IMR-90 (cell line): ENCODE measurements at regions not wholly inside any gene's neighbourhood (a gene's known extent, or its start where the extent isn't known, plus 50 kb on each side); places are given as distances from the start of the nearest gene placed in this dataset.

Source experiments
- ATAC-seq: fragments of 200-7000 bp; cut with Tn5 transposase; 2 replicates; pipeline ENCODE4 v1.9.1; 2020; ENCODE audit warnings: low read depth, mild to moderate bottlenecking, moderate library complexity
- BruUV-seq: library from RNA; stranded (reverse); fragments of 400-500 nt; replicated peaks from 2 replicates; lab custom pipeline; 2021; lab: Mats Ljungman, UMichigan
- CTCF ChIA-PET: fragments of 300-600 bp; formaldehyde crosslinking; extraction: SDS; loops from one replicate; lab custom pipeline; 2021; ENCODE audit warnings: antibody characterized with exemption; lab: Yijun Ruan, JAX
- POLR2A ChIA-PET: fragments of 300-600 bp; sonication (Branson Sonifier 250); formaldehyde crosslinking; loops from one replicate; lab custom pipeline; 2022; ENCODE audit warnings: antibody characterized with exemption; ENCODE audit not compliant: unreplicated experiment; lab: Charles Lee
- DNase-seq: peaks from one replicate; pipeline ENCODE4 v3.0.0; 2013
- H2AFZ ChIP-seq: replicated peaks from 2 replicates; pipeline ENCODE3; 2013; ENCODE audit warnings: low read length, mild to moderate bottlenecking; ENCODE audit not compliant: poor library complexity
- H2AK5ac ChIP-seq: 2 replicates; pipeline ENCODE4 v1.6.1; 2013; ENCODE audit warnings: low read depth, low read length, inconsistent platforms
- H2AK9ac ChIP-seq: replicated peaks from 2 replicates; pipeline ENCODE3; 2013; ENCODE audit warnings: mild to moderate bottlenecking, low read depth, low read length, moderate library complexity; ENCODE audit not compliant: poor library complexity
- H2BK120ac ChIP-seq: 2 replicates; pipeline ENCODE4 v1.6.1; 2013; ENCODE audit warnings: low read depth, low read length, inconsistent platforms
- H2BK15ac ChIP-seq: 3 replicates; pipeline ENCODE4 v1.6.1; 2013; ENCODE audit warnings: low read depth, low read length, inconsistent platforms
- H2BK20ac ChIP-seq: 2 replicates; pipeline ENCODE4 v1.6.1; 2013; ENCODE audit warnings: low read depth, mild to moderate bottlenecking, inconsistent platforms, low read length, moderate library complexity
- H2BK5ac ChIP-seq: 2 replicates; pipeline ENCODE4 v1.6.1; 2013; ENCODE audit warnings: mild to moderate bottlenecking, low read depth, low read length, inconsistent platforms; ENCODE audit not compliant: poor library complexity, severe bottlenecking
- H3K14ac ChIP-seq: replicated peaks from 2 replicates; pipeline ENCODE4 v1.6.1; 2013; ENCODE audit warnings: low read depth, low read length, inconsistent platforms
- H3K18ac ChIP-seq: 2 replicates; pipeline ENCODE4 v1.6.1; 2013; ENCODE audit warnings: low read depth, low read length, control low read depth
- H3K23ac ChIP-seq: 2 replicates; pipeline ENCODE4 v1.6.1; 2013; ENCODE audit warnings: low read depth, low read length, inconsistent platforms
- H3K27ac ChIP-seq: 2 replicates; pipeline ENCODE4 v1.5.1; 2013; ENCODE audit warnings: mild to moderate bottlenecking, control low read depth, low read length; ENCODE audit not compliant: insufficient read depth
- H3K27me3 ChIP-seq: 2 replicates; pipeline ENCODE4 v1.6.1; 2013; ENCODE audit warnings: low read length; ENCODE audit not compliant: control insufficient read depth, insufficient read depth
- H3K36me3 ChIP-seq: 2 replicates; pipeline ENCODE4 v1.6.1; 2013; ENCODE audit warnings: low read length, mixed read lengths; ENCODE audit not compliant: control insufficient read depth, insufficient read depth
- H3K4ac ChIP-seq: 2 replicates; pipeline ENCODE4 v1.6.1; 2013; ENCODE audit warnings: low read depth, low read length, inconsistent platforms
- H3K4me1 ChIP-seq: 2 replicates; pipeline ENCODE4 v1.6.1; 2013; ENCODE audit warnings: low read length, mixed read lengths; ENCODE audit not compliant: control insufficient read depth, insufficient read depth
- H3K4me2 ChIP-seq: 2 replicates; pipeline ENCODE4 v1.6.1; 2013; ENCODE audit warnings: low read depth, mild to moderate bottlenecking, control low read depth, low read length, moderate library complexity
- H3K4me3 ChIP-seq: 2 replicates; pipeline ENCODE4 v1.5.1; 2013; ENCODE audit warnings: low read depth, mild to moderate bottlenecking, control low read depth, low read length, moderate library complexity; ENCODE audit not compliant: insufficient read depth
- H3K56ac ChIP-seq: 2 replicates; pipeline ENCODE4 v1.6.1; 2013; ENCODE audit warnings: low read length, inconsistent platforms; ENCODE audit not compliant: insufficient read depth; ENCODE audit errors: extremely low read depth
- H3K79me1 ChIP-seq, 2 experiments: 2 replicates each; pipeline ENCODE4 v1.6.1; 2013; ENCODE audit warnings: low read length in 2 of 2, inconsistent platforms in 1 of 2, low read depth in 1 of 2
- H3K9ac ChIP-seq: 2 replicates; pipeline ENCODE4 v1.6.1; 2013; ENCODE audit warnings: low read depth, low read length, control low read depth
- H3K9me1 ChIP-seq: 2 replicates; pipeline ENCODE4 v1.6.1; 2013; ENCODE audit warnings: low read length, inconsistent platforms; ENCODE audit not compliant: insufficient read depth
- H3K9me3 ChIP-seq: 2 replicates; pipeline ENCODE4 v1.6.1; 2013; ENCODE audit warnings: low read length; ENCODE audit not compliant: control insufficient read depth, insufficient read depth
- H4K20me1 ChIP-seq: 2 replicates; pipeline ENCODE4 v1.6.1; 2013; ENCODE audit warnings: low read length, inconsistent platforms; ENCODE audit not compliant: insufficient read depth
- H4K5ac ChIP-seq: 2 replicates; pipeline ENCODE4 v1.6.1; 2013; ENCODE audit warnings: mild to moderate bottlenecking, low read depth, low read length, control low read depth
- H4K8ac ChIP-seq, 2 experiments: 2 replicates each; pipeline ENCODE4 v1.6.1; 2013; ENCODE audit warnings: low read depth in 2 of 2, low read length in 2 of 2, control low read depth in 1 of 2, inconsistent platforms in 1 of 2
- H4K91ac ChIP-seq: 2 replicates; pipeline ENCODE4 v1.6.1; 2013; ENCODE audit warnings: low read depth, low read length, inconsistent platforms; ENCODE audit not compliant: insufficient read depth
- CHD1 ChIP-seq: IDR thresholded peaks from 2 replicates; pipeline ENCODE4 v1.6.1; 2012; ENCODE audit warnings: low read depth, low read length, improper control_type of control experiment
- POLR2A ChIP-seq: IDR thresholded peaks from 2 replicates; pipeline ENCODE4 v1.6.1; 2012; ENCODE audit warnings: mild to moderate bottlenecking, low read depth, low read length
- RCOR1 ChIP-seq: IDR thresholded peaks from 2 replicates; pipeline ENCODE4 v1.6.1; 2012; ENCODE audit warnings: mild to moderate bottlenecking, low read length, improper control_type of control experiment; ENCODE audit not compliant: insufficient replicate concordance
- whole genome bisulfite sequencing, 2 experiments: methylation state at CpG; one replicate each; pipeline versions ENCODE4 v1.1.5 to v1.1.7; 2013; ENCODE audit warnings: missing lambda C conversion rate in 2 of 2; ENCODE audit not compliant: insufficient read length in 1 of 2; ENCODE audit errors: extremely low coverage in 2 of 2; 5-methylcytosine and 5-hydroxymethylcytosine counted together
- dilution Hi-C: fragments of 300-500 bp; cut with HindIII; formaldehyde crosslinking; loops from one replicate; pipeline ENCODE4 v1.14.3; 2018; ENCODE audit warnings: low sequenced_read_pairs; ENCODE audit not compliant: unreplicated experiment
- in situ Hi-C: fragments of 300-500 bp; cut with MboI; formaldehyde crosslinking; loops from 3 replicates; pipeline ENCODE4 v1.14.3; 2019; ENCODE audit warnings: low sequenced_read_pairs, inconsistent platforms, mixed read lengths
- intact Hi-C: fragments of 100-400 bp; cut with micrococcal nuclease; formaldehyde crosslinking; loops from 2 replicates; pipeline ENCODE4 v1.10.0; 2022
- TF ChIP-seq, protein P1 (sequence below): fragments of 150-350 bp; IDR thresholded peaks from 2 replicates; pipeline ENCODE4 v1.6.1; 2017; ENCODE audit warnings: mild to moderate bottlenecking, antibody characterized with exemption, low read length, low read depth

DNA sequence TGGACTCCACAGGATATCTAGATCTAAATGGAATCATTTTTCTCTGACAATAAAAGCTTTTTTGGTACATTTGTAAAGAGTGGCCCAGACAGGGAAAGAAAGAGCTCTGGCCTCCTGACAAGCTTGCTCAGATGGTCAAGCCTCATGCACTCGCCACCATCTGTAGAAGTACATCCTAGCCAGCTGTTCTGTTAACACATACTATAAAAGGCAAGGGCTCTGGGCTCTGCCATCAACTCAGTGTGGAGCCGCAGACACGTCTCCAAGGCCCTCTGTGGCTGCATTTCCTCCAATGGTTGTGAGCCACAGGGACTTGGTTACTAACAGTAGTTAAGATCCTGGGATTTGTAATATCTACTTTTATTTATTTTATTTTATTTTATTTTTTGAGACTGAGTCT is 70.8 kb upstream of the KDM7A start:
- no peaks in the 10 kb centered on the region for H3K79me1 ChIP-seq
- ATAC-seq: no peak
- dilution Hi-C loops: no loop called here
- no peaks in the 10 kb centered on the region for H3K4me1 ChIP-seq
- H3K27ac ChIP-seq: no peak overlapping the region
- ChIA-PET CTCF (no interaction called here), POLR2A (no interaction called here)
- H3K27me3 ChIP-seq: peaks cover 12% of the 10 kb centered on the region
- in situ Hi-C loops: no loop called here
- H4K5ac ChIP-seq: no peak overlapping the region
- no peak overlapping the region for H2BK120ac ChIP-seq
- H2AK9ac ChIP-seq: no peak overlapping the region
- WGBS, 2 experiments: no CpG with 5 or more reads among the region's 3 CpGs
- no peaks in the 10 kb centered on the region for H3K9me3 ChIP-seq
- H3K4me3 ChIP-seq: no peak overlapping the region
- H2BK15ac ChIP-seq: no peak overlapping the region
- H4K8ac ChIP-seq: no peak overlapping the region
- H2AK5ac ChIP-seq: no peak overlapping the region
- H3K4me2 ChIP-seq: no peak overlapping the region
- no peak overlapping the region for H3K14ac ChIP-seq
- H3K56ac ChIP-seq: no peak overlapping the region
- intact Hi-C loops: no loop called here
- H4K91ac ChIP-seq: no peak overlapping the region
- H3K23ac ChIP-seq: no peak overlapping the region
- H3K9me1 ChIP-seq: no peaks in the 10 kb centered on the region
- no peak overlapping the region for H2AFZ ChIP-seq
- H4K20me1 ChIP-seq: no peaks in the 10 kb centered on the region
- H3K36me3 ChIP-seq: no peaks in the 10 kb centered on the region
- no peak overlapping the region for H2BK20ac ChIP-seq
- H2BK5ac ChIP-seq: no peak overlapping the region
- H3K9ac ChIP-seq: no peak overlapping the region
- no peak overlapping the region for H3K4ac ChIP-seq
- TF ChIP-seq POLR2A (no peak), CHD1 (no peak), RCOR1 (no peak)
- TF ChIP-seq, protein P1, sequence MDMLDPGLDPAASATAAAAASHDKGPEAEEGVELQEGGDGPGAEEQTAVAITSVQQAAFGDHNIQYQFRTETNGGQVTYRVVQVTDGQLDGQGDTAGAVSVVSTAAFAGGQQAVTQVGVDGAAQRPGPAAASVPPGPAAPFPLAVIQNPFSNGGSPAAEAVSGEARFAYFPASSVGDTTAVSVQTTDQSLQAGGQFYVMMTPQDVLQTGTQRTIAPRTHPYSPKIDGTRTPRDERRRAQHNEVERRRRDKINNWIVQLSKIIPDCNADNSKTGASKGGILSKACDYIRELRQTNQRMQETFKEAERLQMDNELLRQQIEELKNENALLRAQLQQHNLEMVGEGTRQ: no peak
- DNase-seq: no peak
- no TSS peak for BruUV-seq
- H3K18ac ChIP-seq: no peak overlapping the region
